ENCODE measurements at regions not wholly inside any gene's neighbourhood (a gene's known extent, or its start where the extent isn't known, plus 50 kb on each side); places are given as distances from the start of the nearest gene placed in this dataset.

DNA sequence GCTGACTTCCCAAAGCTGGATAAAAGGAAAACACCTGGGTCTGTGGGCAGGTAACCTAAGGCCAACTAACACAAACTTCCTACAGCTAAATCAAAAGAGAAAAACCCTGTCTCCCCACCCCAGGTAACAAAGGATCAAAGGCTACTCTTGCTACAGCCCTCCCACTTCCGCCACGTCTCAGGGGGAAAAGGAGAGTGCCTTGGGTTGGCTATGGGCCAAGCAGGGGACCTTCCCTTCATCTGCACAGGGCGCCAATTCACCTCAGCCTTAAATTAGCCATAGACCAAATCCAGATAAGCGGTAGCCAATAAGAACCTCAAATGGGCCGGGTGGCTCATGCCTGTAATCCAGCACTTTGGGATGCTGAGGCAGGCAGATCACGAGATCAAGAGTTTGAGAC lies 69.1 kb upstream of the LANCL2 start (continued):
- TF ChIP-seq, protein P1, sequence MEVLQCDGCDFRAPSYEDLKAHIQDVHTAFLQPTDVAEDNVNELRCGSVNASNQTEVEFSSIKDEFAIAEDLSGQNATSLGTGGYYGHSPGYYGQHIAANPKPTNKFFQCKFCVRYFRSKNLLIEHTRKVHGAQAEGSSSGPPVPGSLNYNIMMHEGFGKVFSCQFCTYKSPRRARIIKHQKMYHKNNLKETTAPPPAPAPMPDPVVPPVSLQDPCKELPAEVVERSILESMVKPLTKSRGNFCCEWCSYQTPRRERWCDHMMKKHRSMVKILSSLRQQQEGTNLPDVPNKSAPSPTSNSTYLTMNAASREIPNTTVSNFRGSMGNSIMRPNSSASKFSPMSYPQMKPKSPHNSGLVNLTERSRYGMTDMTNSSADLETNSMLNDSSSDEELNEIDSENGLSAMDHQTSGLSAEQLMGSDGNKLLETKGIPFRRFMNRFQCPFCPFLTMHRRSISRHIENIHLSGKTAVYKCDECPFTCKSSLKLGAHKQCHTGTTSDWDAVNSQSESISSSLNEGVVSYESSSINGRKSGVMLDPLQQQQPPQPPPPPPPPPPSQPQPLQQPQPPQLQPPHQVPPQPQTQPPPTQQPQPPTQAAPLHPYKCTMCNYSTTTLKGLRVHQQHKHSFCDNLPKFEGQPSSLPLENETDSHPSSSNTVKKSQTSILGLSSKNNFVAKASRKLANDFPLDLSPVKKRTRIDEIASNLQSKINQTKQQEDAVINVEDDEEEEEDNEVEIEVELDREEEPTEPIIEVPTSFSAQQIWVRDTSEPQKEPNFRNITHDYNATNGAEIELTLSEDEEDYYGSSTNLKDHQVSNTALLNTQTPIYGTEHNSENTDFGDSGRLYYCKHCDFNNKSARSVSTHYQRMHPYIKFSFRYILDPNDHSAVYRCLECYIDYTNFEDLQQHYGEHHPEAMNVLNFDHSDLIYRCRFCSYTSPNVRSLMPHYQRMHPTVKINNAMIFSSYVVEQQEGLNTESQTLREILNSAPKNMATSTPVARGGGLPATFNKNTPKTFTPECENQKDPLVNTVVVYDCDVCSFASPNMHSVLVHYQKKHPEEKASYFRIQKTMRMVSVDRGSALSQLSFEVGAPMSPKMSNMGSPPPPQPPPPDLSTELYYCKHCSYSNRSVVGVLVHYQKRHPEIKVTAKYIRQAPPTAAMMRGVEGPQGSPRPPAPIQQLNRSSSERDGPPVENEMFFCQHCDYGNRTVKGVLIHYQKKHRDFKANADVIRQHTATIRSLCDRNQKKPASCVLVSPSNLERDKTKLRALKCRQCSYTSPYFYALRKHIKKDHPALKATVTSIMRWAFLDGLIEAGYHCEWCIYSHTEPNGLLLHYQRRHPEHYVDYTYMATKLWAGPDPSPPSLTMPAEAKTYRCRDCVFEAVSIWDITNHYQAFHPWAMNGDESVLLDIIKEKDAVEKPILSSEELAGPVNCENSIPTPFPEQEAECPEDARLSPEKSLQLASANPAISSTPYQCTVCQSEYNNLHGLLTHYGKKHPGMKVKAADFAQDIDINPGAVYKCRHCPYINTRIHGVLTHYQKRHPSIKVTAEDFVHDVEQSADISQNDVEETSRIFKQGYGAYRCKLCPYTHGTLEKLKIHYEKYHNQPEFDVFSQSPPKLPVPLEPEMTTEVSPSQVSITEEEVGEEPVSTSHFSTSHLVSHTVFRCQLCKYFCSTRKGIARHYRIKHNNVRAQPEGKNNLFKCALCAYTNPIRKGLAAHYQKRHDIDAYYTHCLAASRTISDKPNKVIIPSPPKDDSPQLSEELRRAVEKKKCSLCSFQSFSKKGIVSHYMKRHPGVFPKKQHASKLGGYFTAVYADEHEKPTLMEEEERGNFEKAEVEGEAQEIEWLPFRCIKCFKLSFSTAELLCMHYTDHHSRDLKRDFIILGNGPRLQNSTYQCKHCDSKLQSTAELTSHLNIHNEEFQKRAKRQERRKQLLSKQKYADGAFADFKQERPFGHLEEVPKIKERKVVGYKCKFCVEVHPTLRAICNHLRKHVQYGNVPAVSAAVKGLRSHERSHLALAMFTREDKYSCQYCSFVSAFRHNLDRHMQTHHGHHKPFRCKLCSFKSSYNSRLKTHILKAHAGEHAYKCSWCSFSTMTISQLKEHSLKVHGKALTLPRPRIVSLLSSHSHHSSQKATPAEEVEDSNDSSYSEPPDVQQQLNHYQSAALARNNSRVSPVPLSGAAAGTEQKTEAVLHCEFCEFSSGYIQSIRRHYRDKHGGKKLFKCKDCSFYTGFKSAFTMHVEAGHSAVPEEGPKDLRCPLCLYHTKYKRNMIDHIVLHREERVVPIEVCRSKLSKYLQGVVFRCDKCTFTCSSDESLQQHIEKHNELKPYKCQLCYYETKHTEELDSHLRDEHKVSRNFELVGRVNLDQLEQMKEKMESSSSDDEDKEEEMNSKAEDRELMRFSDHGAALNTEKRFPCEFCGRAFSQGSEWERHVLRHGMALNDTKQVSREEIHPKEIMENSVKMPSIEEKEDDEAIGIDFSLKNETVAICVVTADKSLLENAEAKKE (CRISPR knock-in tag; IDR thresholded peaks at IDR 0.05): no peak
- TF ChIP-seq EZH2phosphoT487 (IDR thresholded peaks at IDR 0.05; ENCODE audit: unreplicated experiment): no peak
- TF ChIP-seq JUNB (IDR thresholded peaks at IDR 0.05; ENCODE audit: unreplicated experiment): no peak
- TF ChIP-seq STAT1 (IDR thresholded peaks at IDR 0.05; ENCODE audit: unreplicated experiment): no peak
- TF ChIP-seq, protein P2, sequence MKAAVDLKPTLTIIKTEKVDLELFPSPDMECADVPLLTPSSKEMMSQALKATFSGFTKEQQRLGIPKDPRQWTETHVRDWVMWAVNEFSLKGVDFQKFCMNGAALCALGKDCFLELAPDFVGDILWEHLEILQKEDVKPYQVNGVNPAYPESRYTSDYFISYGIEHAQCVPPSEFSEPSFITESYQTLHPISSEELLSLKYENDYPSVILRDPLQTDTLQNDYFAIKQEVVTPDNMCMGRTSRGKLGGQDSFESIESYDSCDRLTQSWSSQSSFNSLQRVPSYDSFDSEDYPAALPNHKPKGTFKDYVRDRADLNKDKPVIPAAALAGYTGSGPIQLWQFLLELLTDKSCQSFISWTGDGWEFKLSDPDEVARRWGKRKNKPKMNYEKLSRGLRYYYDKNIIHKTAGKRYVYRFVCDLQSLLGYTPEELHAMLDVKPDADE (IDR thresholded peaks at IDR 0.05): no peak

GRCh38 chr7:55299273-55299967 lies 65.7 kb upstream of the LANCL2 start:
- peak overlapping the region; percentile 88 for H3K27ac ChIP-seq (ENCODE audit: low read depth)
- 0 out of 2 replicates have a peak, but pooled peaks cover 3% of the 10 kb centered on the region for H3K9me2 ChIP-seq (ENCODE audit: insufficient read depth)
- Mint-ChIP-seq H3K27me3 (ENCODE audit: insufficient read depth, low read depth, poor library complexity) (peaks cover 4% of the 10 kb centered on the region), H3K36me3 (ENCODE audit: low read depth) (peaks cover 5% of the 10 kb centered on the region; the same call in 1 of the 3 replicates), H3K27ac (peak overlapping the region; percentile 95), H3K9me3 (no peaks in the 10 kb centered on the region), H3K4me1 (peaks cover 44% of the 10 kb centered on the region), H3K4me3 (peak overlapping the region; percentile 49; the same call in 2 of the 3 replicates)
- no peaks in the 10 kb centered on the region for H3F3A ChIP-seq (replicated peaks; ENCODE audit: low read depth)
- no peaks in the 10 kb centered on the region for H3K79me2 ChIP-seq (replicated peaks; ENCODE audit: insufficient read depth)
- ATAC-seq (peak; percentile 85), DNase-seq (ENCODE audit: low spot score) (peak; percentile 77)
- H3K4me1 ChIP-seq (ENCODE audit: insufficient read depth): peaks cover 32% of the 10 kb centered on the region
- H3K4me3 ChIP-seq: no peak overlapping the region
- peak overlapping the region; percentile 31 for H3K4me2 ChIP-seq
- no peaks in the 10 kb centered on the region for H3K27me3 ChIP-seq (ENCODE audit: insufficient read depth)
- H4K20me1 ChIP-seq (replicated peaks; ENCODE audit: insufficient read depth): no peaks in the 10 kb centered on the region
- H2AFZ ChIP-seq: no peak overlapping the region
- H3K36me3 ChIP-seq (ENCODE audit: insufficient read depth): no peaks in the 10 kb centered on the region
- TF ChIP-seq, protein P1 (CRISPR knock-in tag; IDR thresholded peaks at IDR 0.05): peak; percentile 90
- TF ChIP-seq NANOG (IDR thresholded peaks at IDR 0.05; ENCODE audit: borderline replicate concordance): peak; percentile 95
- 0 out of 2 replicates have a peak, but pooled peaks have one; percentile 15 for TF ChIP-seq ZNF114 (CRISPR knock-in tag; IDR thresholded peaks at IDR 0.05)
